Limb (tissue), 2 donors: ENCODE measurements at regions not wholly inside any gene's neighbourhood (a gene's known extent, or its start where the extent isn't known, plus 50 kb on each side); places are given as distances from the start of the nearest gene placed in this dataset.

Source experiments
- DNase-seq, 2 donors: peaks; one replicate each; pipeline ENCODE4 v3.0.0-alpha.2; 2016; ENCODE audit errors: extremely low spot score in 2 of 2

DNA sequence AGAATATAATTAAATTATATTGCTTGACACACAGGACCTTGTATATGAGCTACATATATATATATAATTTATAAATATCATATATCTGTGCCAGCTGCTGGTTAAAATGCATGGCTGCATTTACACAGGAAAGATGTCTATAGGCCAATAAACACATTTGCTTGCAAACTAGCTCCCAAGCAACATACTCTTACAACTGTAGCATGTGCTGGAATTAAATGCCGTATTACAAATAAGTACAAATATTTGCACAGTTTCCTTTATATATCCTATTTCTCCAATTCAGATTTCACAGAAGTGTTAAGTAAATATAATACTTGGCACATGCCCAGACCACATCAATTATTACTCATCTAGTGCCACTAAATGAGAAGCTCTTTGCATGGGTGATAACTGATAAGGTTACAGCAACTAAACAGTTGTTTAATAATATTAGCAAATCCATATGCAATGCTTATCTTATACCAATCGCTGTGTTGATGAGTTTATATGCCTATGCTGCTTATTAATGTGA, 66.7 kb upstream of the E2F7 start:
- DNase-seq: no peak

DNA sequence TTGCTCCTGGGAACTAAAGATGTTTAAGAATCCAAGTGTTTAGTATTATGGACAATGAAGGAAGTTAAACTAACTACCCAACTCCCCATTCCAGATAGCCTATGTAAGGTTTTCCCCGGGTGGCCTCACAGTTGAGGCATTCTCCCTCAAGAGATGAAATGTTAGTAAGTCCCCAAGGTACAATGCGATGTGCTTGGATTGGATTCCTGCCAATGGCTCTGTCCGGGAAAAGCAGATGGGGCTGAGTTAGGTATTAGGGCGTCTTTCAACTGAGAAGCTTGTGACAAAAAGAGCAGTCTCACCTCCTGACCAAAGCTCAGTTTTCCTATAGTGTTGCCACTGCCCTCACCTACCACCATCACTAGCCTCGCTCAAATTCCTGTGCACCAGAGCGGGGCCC, 64.8 kb upstream of the E2F7 start:
- no peak for DNase-seq

DNA sequence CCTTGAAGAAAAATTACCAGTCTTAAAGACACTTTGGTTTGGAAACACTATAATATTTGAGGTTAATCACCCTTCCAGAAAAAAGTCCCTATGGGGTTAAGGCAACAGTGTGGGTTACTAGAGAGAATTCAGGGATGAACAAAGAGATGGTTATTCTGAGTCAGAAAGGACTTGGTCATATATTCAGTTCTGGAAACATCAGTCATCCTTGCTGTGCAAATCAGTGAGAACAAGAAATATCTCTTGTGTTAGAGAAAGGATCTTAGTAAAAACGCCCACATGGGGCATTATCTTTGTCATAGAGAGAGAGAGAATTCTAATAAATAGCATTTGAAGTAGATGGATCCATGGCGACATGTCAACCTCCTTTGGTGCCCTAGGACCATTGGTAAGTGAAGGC, 59.4 kb upstream of the E2F7 start:
- DNase-seq: no peak

DNA sequence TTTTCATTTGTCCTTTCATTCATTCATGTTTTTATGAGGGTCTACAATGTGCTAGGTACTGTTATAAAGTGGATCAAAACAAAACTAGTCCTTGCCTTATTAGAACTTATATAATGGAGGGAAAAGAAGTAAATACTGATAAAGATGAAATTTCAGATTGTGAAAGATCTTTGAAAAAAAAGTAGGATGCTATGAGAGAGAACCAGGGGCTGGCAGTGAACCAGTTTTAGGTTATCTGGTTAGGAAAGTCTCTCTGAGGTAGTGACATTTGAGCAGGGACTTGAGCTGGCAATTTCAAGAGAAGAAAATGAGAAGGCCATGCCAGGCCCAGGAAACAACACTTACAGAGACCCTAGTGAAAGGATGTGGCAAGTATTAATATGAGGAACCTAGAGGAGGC, 57.3 kb upstream of the E2F7 start:
- DNase-seq: no peak

DNA sequence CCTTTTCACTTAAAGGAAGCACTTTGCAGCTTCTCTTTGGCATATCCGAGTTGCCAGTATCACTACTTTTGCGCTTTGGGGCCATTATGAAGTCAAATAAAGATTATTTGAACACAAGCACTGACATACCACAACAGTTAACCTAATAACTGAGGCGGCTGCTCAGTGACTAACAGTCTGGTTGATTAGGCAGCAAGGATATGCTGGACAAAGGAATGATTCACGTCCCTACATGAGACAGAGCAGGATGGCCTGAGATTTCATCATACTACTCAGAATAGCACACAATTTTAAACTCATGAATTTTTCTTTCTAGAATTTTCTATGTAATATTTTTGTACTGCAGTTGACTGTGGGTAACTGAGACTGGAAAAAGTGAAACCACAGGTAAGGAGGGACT, 56.9 kb upstream of the E2F7 start:
- no peak for DNase-seq

DNA sequence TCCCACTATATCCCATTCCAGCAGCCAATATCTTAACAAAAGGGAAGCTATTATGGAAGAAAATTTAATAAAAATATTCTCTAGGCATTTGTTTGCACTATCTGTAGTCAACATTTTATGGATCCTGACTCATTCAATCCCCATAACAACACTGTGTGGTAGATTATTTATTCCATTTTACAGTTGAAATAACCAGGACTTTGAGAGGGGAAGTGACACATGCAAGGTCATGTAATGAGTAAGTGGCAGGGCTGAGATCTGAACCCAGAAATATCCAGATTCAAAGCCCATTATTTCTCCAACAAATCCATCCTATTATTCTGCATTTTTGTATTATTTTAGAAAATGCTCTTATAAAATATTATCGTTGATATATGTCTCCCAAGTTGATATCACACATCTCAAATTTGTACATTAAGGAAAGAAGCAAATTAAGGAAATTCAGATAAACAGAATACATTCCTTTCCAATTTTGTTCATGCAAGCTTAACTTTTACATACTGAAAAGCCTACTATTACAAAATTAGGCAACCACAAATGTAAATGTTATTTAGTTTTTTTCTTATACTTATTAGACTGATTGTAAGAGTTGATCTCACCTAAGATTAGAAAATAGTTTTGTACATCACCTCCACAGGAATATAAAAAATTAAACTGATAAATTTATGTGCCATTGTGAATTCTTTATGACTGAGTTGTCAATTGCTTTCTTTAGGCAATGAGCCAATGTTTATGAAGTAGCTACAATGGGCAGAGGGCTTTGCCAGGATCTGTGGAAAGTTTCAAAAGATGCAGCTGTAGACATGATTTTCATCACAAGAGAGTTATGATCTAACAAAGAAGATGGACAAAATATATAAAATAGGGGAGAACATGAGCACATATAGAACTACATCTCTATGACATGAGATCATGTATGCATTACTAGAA, 55.1 kb upstream of the E2F7 start:
- DNase-seq: no peak

DNA sequence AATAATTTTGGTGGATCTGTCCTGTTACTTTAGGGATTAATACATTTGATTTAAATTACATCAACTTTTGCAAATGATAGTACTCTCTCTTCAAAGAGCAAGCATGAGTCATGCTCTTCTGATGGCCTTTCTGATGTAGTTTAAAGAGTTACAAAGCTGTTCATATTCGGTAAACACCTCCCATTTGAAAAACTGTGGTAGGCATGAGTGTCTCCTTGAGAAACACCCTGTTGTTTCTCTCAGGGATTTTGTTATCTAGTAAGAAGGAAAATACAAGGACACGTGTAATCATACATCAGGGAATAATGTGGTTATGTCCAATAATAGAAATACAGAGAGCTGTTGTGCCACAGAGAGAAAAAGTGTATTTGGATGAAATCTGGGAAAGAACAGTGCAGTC, 53.3 kb upstream of the E2F7 start:
- DNase-seq: no peak

DNA sequence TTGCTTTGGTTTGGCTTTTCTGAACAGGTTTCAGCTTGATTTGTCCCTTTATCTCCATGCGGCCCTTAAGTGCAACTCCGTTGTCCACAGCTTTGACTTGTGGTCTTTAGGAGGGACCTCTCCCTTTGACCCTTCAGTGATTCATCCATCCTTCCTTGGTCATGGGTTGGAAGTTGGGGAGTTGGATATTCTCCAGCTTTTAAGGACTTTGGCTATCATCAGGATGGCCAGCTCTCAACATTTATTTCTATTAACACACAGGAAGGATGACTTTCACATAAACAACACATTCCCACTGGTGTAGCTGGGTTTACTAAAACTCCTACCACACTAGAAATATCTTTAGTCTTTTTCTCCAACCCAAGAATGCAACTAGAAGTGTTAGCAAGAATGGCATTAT, 50.9 kb upstream of the E2F7 start:
- no peak for DNase-seq

DNA sequence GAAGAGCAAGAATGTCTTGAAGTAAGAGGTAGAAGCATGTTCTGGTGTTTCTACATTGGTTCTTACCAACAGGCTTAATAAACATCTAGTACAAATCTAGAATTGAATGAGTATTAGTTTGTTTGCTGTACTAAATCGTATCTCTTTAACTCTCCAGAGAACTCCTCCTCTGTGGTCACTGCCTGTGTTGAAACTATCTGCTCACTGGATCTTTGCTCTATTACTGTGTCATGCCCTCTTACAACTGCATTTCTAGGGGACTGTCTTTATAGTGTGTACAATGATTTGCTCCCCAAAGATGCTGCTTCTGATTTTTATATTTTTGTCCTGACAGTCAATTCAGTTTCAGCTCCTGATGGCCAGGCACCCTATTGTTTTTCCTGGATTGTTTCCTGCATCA, 50.1 kb upstream of the E2F7 start:
- no peak for DNase-seq
